ENCODE measurements at regions not wholly inside any gene's neighbourhood (a gene's known extent, or its start where the extent isn't known, plus 50 kb on each side); places are given as distances from the start of the nearest gene placed in this dataset.
"Not testable (repeated sequence)": the region's sequence is repeated elsewhere in the genome, so short reads cannot be mapped to it uniquely, and the experiment has no call there.

- not testable (repeated sequence) for H3K4me2 ChIP-seq (ENCODE audit: low read length); H3K4me3 ChIP-seq (ENCODE audit: low read length); H3K27ac ChIP-seq (ENCODE audit: low read length); H2AFZ ChIP-seq (ENCODE audit: low read depth, low read length); H3K27me3 ChIP-seq (ENCODE audit: low read depth, low read length); H3K9me3 ChIP-seq (ENCODE audit: insufficient read depth, low read length); H3K4me1 ChIP-seq (ENCODE audit: low read length); H3K9ac ChIP-seq (ENCODE audit: low read length); H4K20me1 ChIP-seq (ENCODE audit: insufficient read depth, low read length); H3K36me3 ChIP-seq (replicated peaks; ENCODE audit: low read depth, low read length); H3K79me2 ChIP-seq (ENCODE audit: low read length)
Observed at GRCh38 chrY:5877617-5878016, 368.4 kb upstream of the TSPY2 start.

- H3K4me3 ChIP-seq (ENCODE audit: low read length); H3K36me3 ChIP-seq (replicated peaks; ENCODE audit: low read depth, low read length); H3K79me2 ChIP-seq (ENCODE audit: low read length); H3K4me1 ChIP-seq (ENCODE audit: low read length); H4K20me1 ChIP-seq (ENCODE audit: insufficient read depth, low read length); H3K27ac ChIP-seq (ENCODE audit: low read length); H3K27me3 ChIP-seq (ENCODE audit: low read depth, low read length); H3K9ac ChIP-seq (ENCODE audit: low read length); H2AFZ ChIP-seq (ENCODE audit: low read depth, low read length); H3K9me3 ChIP-seq (ENCODE audit: insufficient read depth, low read length); H3K4me2 ChIP-seq (ENCODE audit: low read length): not testable (repeated sequence)
Observed at GRCh38 chrY:5890655-5891054, 355.4 kb upstream of the TSPY2 start.

- not testable (repeated sequence) for H3K36me3 ChIP-seq (replicated peaks; ENCODE audit: low read depth, low read length); H3K79me2 ChIP-seq (ENCODE audit: low read length); H4K20me1 ChIP-seq (ENCODE audit: insufficient read depth, low read length); H2AFZ ChIP-seq (ENCODE audit: low read depth, low read length); H3K9ac ChIP-seq (ENCODE audit: low read length); H3K9me3 ChIP-seq (ENCODE audit: insufficient read depth, low read length); H3K4me3 ChIP-seq (ENCODE audit: low read length); H3K4me1 ChIP-seq (ENCODE audit: low read length); H3K27me3 ChIP-seq (ENCODE audit: low read depth, low read length); H3K27ac ChIP-seq (ENCODE audit: low read length); H3K4me2 ChIP-seq (ENCODE audit: low read length)
Observed at GRCh38 chrY:5896688-5897087, 349.3 kb upstream of the TSPY2 start.

- not testable (repeated sequence) for H3K27ac ChIP-seq (ENCODE audit: low read length)
Observed at GRCh38 chrY:5908696-5909494, 337.1 kb upstream of the TSPY2 start.

GRCh38 chrY:5938442-5938841, 307.6 kb upstream of the TSPY2 start:
- not testable (repeated sequence) for H3K4me1 ChIP-seq (ENCODE audit: low read length); H3K27ac ChIP-seq (ENCODE audit: low read length); H3K79me2 ChIP-seq (ENCODE audit: low read length); H4K20me1 ChIP-seq (ENCODE audit: insufficient read depth, low read length); H2AFZ ChIP-seq (ENCODE audit: low read depth, low read length); H3K9ac ChIP-seq (ENCODE audit: low read length); H3K27me3 ChIP-seq (ENCODE audit: low read depth, low read length); H3K36me3 ChIP-seq (replicated peaks; ENCODE audit: low read depth, low read length); H3K4me3 ChIP-seq (ENCODE audit: low read length); H3K4me2 ChIP-seq (ENCODE audit: low read length); H3K9me3 ChIP-seq (ENCODE audit: insufficient read depth, low read length)

More at GRCh38 chrY:5908696-5909494, 337.1 kb upstream of the TSPY2 start:
- not testable (repeated sequence) for H4K20me1 ChIP-seq (ENCODE audit: insufficient read depth, low read length); H3K79me2 ChIP-seq (ENCODE audit: low read length); H3K9ac ChIP-seq (ENCODE audit: low read length); H3K27me3 ChIP-seq (ENCODE audit: low read depth, low read length); H3K4me1 ChIP-seq (ENCODE audit: low read length); H3K9me3 ChIP-seq (ENCODE audit: insufficient read depth, low read length); H3K36me3 ChIP-seq (replicated peaks; ENCODE audit: low read depth, low read length); H3K4me3 ChIP-seq (ENCODE audit: low read length); H2AFZ ChIP-seq (ENCODE audit: low read depth, low read length)
- H3K4me2 ChIP-seq (ENCODE audit: low read length), result peak overlapping the region; percentile 49

GRCh38 chrY:5946380-5947119, 299.5 kb upstream of the TSPY2 start:
- not testable (repeated sequence) for H3K79me2 ChIP-seq (ENCODE audit: low read length); H3K36me3 ChIP-seq (replicated peaks; ENCODE audit: low read depth, low read length); H3K27me3 ChIP-seq (ENCODE audit: low read depth, low read length); H3K9ac ChIP-seq (ENCODE audit: low read length); H3K4me2 ChIP-seq (ENCODE audit: low read length); H2AFZ ChIP-seq (ENCODE audit: low read depth, low read length); H4K20me1 ChIP-seq (ENCODE audit: insufficient read depth, low read length); H3K4me1 ChIP-seq (ENCODE audit: low read length); H3K27ac ChIP-seq (ENCODE audit: low read length); H3K4me3 ChIP-seq (ENCODE audit: low read length); H3K9me3 ChIP-seq (ENCODE audit: insufficient read depth, low read length)

GRCh38 chrY:5967019-5967418, 279.0 kb upstream of the TSPY2 start:
- not testable (repeated sequence) for H2AFZ ChIP-seq (ENCODE audit: low read depth, low read length); H4K20me1 ChIP-seq (ENCODE audit: insufficient read depth, low read length); H3K36me3 ChIP-seq (replicated peaks; ENCODE audit: low read depth, low read length); H3K4me3 ChIP-seq (ENCODE audit: low read length); H3K4me2 ChIP-seq (ENCODE audit: low read length); H3K9me3 ChIP-seq (ENCODE audit: insufficient read depth, low read length); H3K27ac ChIP-seq (ENCODE audit: low read length); H3K9ac ChIP-seq (ENCODE audit: low read length); H3K27me3 ChIP-seq (ENCODE audit: low read depth, low read length); H3K4me1 ChIP-seq (ENCODE audit: low read length); H3K79me2 ChIP-seq (ENCODE audit: low read length)

DNA sequence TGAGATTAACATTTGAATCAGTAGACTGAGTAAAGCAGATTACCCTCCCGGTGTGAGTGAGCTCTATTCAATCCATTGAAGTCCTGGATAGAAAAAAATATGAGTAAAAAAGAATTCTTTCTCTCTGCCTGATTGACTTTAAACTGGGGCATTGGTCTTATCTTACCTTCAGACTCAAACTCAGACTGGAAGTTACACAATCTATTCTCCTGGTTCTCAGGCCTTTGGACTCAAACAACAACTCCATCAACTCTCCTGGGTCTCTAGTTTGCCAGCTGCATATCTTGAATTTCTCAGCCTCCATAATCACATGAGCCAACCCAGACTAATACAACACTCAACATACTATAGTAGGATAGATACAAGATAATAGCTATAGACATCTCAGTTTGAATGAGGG, 255.4 kb upstream of the TSPY2 start:
- not testable (repeated sequence) for H3K27ac ChIP-seq (ENCODE audit: low read length); H2AFZ ChIP-seq (ENCODE audit: low read depth, low read length); H4K20me1 ChIP-seq (ENCODE audit: insufficient read depth, low read length); H3K27me3 ChIP-seq (ENCODE audit: low read depth, low read length); H3K4me2 ChIP-seq (ENCODE audit: low read length); H3K79me2 ChIP-seq (ENCODE audit: low read length); H3K36me3 ChIP-seq (replicated peaks; ENCODE audit: low read depth, low read length); H3K4me3 ChIP-seq (ENCODE audit: low read length); H3K4me1 ChIP-seq (ENCODE audit: low read length); H3K9ac ChIP-seq (ENCODE audit: low read length); H3K9me3 ChIP-seq (ENCODE audit: insufficient read depth, low read length)
